ENCODE measurements at regions not wholly inside any gene's neighbourhood (a gene's known extent, or its start where the extent isn't known, plus 50 kb on each side); places are given as distances from the start of the nearest gene placed in this dataset.

GRCh38 chr22:25472382-25472781, 92.1 kb upstream of the GRK3 start:
- no peak overlapping the region for H2AFZ ChIP-seq (ENCODE audit: low read length)
- POLR2A ChIA-PET: no interaction called here
- WGBS (ENCODE audit: low lambda C conversion rate): 100% methylated on average over 4 of the region's 4 CpGs
- no peak overlapping the region for H3K4me2 ChIP-seq (ENCODE audit: low read depth, low read length)
- no peaks in the 10 kb centered on the region for H4K20me1 ChIP-seq (ENCODE audit: insufficient read depth, low read length)
- no peaks in the 10 kb centered on the region for H3K4me1 ChIP-seq (ENCODE audit: insufficient read depth, low read length)
- intact Hi-C loops (cut with micrococcal nuclease; ENCODE audit: unreplicated experiment) (loop anchor here (5.0 kb wide), 1 partner anchor 225 kb away; no protein-coding TSS in a partner anchor), in situ Hi-C loops (cut with HindIII; ENCODE audit: extremely low pct_ligation_motif_present, low pct_unique_long_range_greater_than_20kb) (loop anchor here (5.0 kb wide), 1 partner anchor 225 kb away; no protein-coding TSS in a partner anchor)
- ATAC-seq (no peak), FAIRE-seq (no peak), DNase-seq (ENCODE audit: low spot score) (no peak)
- H3K9me3 ChIP-seq (ENCODE audit: low read length): no peaks in the 10 kb centered on the region
- no peak overlapping the region for H3K4me3 ChIP-seq (replicated peaks in 1 of 3; ENCODE audit: insufficient read depth in 1 of 3, low read depth in 2 of 3, low read length in 3 of 3)
- no peak overlapping the region for H3K9ac ChIP-seq (ENCODE audit: insufficient read depth, low read depth, low read length)
- no TSS peak for BruUV-seq (replicated peaks)
- H3K36me3 ChIP-seq (replicated peaks in 1 of 2; ENCODE audit: control insufficient read depth in 1 of 2, insufficient read depth in 2 of 2, low read length in 2 of 2): 0 out of 5 replicates have a peak, but pooled peaks cover 0 to under 1% of the 10 kb centered on the region in 2 experiments
- CTCF ChIA-PET (ENCODE audit: low intra/inter-chr PET ratio, low total read pairs): no interaction called here
- no peaks in the 10 kb centered on the region for H3K79me2 ChIP-seq (ENCODE audit: insufficient read depth, low read length)
- no peaks in the 10 kb centered on the region for H3K27me3 ChIP-seq (ENCODE audit: control insufficient read depth in 1 of 2, insufficient read depth in 2 of 2, low read length in 2 of 2)
- no peak overlapping the region for H3K27ac ChIP-seq (ENCODE audit: extremely low read length, insufficient read depth, low read length)
- no peak for TF ChIP-seq TBX2 (CRISPR knock-in tag; IDR thresholded peaks at IDR 0.05; ENCODE audit: borderline replicate concordance)
- TF ChIP-seq, protein P1, sequence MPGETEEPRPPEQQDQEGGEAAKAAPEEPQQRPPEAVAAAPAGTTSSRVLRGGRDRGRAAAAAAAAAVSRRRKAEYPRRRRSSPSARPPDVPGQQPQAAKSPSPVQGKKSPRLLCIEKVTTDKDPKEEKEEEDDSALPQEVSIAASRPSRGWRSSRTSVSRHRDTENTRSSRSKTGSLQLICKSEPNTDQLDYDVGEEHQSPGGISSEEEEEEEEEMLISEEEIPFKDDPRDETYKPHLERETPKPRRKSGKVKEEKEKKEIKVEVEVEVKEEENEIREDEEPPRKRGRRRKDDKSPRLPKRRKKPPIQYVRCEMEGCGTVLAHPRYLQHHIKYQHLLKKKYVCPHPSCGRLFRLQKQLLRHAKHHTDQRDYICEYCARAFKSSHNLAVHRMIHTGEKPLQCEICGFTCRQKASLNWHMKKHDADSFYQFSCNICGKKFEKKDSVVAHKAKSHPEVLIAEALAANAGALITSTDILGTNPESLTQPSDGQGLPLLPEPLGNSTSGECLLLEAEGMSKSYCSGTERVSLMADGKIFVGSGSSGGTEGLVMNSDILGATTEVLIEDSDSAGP (CRISPR knock-in tag; IDR thresholded peaks at IDR 0.05; ENCODE audit: borderline replicate concordance): no peak
- TF ChIP-seq, protein P2, sequence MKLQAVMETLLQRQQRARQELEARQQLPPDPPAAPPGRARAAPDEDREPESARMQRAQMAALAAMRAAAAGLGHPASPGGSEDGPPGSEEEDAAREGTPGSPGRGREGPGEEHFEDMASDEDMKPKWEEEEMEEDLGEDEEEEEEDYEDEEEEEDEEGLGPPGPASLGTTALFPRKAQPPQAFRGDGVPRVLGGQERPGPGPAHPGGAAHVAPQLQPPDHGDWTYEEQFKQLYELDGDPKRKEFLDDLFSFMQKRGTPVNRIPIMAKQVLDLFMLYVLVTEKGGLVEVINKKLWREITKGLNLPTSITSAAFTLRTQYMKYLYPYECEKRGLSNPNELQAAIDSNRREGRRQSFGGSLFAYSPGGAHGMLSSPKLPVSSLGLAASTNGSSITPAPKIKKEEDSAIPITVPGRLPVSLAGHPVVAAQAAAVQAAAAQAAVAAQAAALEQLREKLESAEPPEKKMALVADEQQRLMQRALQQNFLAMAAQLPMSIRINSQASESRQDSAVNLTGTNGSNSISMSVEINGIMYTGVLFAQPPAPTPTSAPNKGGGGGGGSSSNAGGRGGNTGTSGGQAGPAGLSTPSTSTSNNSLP (IDR thresholded peaks at IDR 0.05; ENCODE audit: low read depth, low read length): no peak
- TF ChIP-seq, protein P3, sequence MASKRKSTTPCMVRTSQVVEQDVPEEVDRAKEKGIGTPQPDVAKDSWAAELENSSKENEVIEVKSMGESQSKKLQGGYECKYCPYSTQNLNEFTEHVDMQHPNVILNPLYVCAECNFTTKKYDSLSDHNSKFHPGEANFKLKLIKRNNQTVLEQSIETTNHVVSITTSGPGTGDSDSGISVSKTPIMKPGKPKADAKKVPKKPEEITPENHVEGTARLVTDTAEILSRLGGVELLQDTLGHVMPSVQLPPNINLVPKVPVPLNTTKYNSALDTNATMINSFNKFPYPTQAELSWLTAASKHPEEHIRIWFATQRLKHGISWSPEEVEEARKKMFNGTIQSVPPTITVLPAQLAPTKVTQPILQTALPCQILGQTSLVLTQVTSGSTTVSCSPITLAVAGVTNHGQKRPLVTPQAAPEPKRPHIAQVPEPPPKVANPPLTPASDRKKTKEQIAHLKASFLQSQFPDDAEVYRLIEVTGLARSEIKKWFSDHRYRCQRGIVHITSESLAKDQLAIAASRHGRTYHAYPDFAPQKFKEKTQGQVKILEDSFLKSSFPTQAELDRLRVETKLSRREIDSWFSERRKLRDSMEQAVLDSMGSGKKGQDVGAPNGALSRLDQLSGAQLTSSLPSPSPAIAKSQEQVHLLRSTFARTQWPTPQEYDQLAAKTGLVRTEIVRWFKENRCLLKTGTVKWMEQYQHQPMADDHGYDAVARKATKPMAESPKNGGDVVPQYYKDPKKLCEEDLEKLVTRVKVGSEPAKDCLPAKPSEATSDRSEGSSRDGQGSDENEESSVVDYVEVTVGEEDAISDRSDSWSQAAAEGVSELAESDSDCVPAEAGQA (IDR thresholded peaks at IDR 0.05; ENCODE audit: low read depth): no peak
- TF ChIP-seq, protein P3 (CRISPR knock-in tag; IDR thresholded peaks at IDR 0.05; ENCODE audit: borderline replicate concordance): no peak
- TF ChIP-seq CBX2 (IDR thresholded peaks at IDR 0.05; ENCODE audit: low read depth, low read length): no peak
- TF ChIP-seq CBX2 (CRISPR knock-in tag; IDR thresholded peaks at IDR 0.05; ENCODE audit: low read depth): no peak
- TF ChIP-seq, protein P4, sequence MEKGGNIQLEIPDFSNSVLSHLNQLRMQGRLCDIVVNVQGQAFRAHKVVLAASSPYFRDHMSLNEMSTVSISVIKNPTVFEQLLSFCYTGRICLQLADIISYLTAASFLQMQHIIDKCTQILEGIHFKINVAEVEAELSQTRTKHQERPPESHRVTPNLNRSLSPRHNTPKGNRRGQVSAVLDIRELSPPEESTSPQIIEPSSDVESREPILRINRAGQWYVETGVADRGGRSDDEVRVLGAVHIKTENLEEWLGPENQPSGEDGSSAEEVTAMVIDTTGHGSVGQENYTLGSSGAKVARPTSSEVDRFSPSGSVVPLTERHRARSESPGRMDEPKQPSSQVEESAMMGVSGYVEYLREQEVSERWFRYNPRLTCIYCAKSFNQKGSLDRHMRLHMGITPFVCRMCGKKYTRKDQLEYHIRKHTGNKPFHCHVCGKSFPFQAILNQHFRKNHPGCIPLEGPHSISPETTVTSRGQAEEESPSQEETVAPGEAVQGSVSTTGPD (CRISPR knock-in tag; IDR thresholded peaks at IDR 0.05): no peak
- TF ChIP-seq ZNF292 (CRISPR knock-in tag; IDR thresholded peaks at IDR 0.05; ENCODE audit: borderline replicate concordance, low read depth): no peak

Measured in HepG2 (cell line).